ENCODE measurements at regions not wholly inside any gene's neighbourhood (a gene's known extent, or its start where the extent isn't known, plus 50 kb on each side); places are given as distances from the start of the nearest gene placed in this dataset.

DNA sequence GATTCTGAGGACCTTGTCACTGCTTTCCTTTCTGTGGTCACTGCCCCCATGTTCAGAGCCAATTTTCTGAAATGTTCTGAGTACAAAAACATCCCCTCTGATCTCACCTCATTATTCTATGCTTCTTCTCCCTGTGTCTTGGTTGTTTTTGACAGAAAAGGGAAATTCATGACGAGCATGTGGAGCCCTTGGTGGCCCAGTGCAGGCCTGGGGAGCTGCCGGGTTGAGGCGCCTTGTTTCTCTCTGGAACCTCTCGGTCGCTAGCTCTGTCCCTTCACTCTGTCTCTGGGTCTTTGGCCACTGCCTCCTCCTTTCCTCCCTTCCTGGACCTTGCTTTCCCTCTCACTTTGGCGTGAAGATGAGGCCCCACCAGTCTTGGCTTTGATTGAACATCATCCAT is 63.0 kb upstream of the THY1 start:
- H3K4me3 ChIP-seq (ENCODE audit: low read length) = no peak overlapping the region
- no peak for DNase-seq (ENCODE audit: low read depth)
- TF ChIP-seq, protein P1, sequence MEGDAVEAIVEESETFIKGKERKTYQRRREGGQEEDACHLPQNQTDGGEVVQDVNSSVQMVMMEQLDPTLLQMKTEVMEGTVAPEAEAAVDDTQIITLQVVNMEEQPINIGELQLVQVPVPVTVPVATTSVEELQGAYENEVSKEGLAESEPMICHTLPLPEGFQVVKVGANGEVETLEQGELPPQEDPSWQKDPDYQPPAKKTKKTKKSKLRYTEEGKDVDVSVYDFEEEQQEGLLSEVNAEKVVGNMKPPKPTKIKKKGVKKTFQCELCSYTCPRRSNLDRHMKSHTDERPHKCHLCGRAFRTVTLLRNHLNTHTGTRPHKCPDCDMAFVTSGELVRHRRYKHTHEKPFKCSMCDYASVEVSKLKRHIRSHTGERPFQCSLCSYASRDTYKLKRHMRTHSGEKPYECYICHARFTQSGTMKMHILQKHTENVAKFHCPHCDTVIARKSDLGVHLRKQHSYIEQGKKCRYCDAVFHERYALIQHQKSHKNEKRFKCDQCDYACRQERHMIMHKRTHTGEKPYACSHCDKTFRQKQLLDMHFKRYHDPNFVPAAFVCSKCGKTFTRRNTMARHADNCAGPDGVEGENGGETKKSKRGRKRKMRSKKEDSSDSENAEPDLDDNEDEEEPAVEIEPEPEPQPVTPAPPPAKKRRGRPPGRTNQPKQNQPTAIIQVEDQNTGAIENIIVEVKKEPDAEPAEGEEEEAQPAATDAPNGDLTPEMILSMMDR (IDR thresholded peaks at IDR 0.05; ENCODE audit: insufficient read depth, low read depth, low read length, missing control alignments) = no peak

DNA sequence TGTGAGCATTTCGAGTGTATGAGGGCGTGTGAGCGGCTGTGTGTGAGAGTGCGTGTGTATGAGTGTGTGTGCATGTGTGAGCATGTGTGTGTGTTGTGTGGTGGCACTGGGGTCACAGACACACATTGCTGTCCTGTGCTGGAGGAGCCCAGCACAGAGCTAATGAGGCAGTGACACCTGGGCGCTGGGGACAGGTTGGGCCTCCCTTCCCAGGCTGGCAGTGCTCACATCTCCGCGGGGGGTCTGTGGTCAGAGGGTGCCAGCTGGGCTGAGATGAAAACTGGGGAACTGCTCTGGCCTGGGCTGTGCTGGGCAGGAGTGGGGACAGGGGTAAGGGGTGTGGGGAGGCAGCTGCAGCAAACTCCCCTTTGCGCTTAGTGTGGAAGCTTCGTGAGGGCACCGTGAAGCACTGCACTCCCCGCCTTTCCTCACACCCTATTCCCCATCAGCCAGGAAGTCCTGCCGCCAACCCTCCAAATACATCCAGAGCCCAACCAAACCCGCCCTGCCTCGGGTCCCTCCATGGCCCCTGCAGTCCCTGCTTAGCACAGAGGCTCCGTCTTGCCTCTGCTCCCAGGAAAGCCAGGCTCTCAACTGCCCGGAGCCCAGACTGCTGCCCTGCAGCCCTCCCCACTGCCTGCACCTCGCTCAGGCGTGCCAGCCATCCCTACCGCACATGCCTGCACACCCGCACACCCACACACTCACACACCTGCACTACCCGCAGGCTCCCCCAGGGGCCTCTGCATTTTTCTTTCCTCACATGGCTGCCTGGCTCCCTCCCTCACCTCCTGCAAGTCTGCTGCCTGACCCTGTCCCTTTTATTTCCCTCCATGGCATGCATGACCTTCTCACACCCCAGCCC is 62.0 kb upstream of the THY1 start:
- DNase-seq (ENCODE audit: low read depth) = peak; percentile 16
- TF ChIP-seq, protein P1 (IDR thresholded peaks at IDR 0.05; ENCODE audit: insufficient read depth, low read depth, low read length, missing control alignments) = peak; percentile 30
- no peak overlapping the region for H3K4me3 ChIP-seq (ENCODE audit: low read length)

DNA sequence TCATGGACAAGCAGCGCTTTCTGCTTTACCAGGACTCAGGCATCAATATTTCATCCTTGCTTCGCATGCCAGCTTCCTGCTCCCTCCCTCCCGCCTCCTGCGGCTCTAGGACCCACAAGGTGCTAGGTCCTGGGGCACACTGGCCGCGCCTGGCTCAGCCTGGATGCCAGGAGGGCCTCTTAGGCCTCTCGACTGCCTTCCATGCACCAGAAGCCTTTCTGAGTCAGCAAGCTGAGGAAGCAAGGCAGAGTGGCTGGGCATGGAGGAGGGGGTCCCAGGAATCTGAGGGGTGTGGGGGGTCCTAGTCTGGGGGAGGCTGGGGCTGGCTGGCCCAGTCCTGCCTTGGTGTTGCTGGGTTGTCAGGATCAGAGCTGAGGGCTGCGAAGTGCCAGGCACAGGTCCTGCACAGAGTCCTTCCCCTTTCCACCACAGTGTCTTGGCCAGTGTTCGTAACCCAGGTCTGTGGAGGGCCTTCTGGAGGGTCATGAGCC is 61.0 kb upstream of the THY1 start:
- DNase-seq (ENCODE audit: low read depth) = no peak
- TF ChIP-seq, protein P1 (IDR thresholded peaks at IDR 0.05; ENCODE audit: insufficient read depth, low read depth, low read length, missing control alignments) = no peak
- no peak overlapping the region for H3K4me3 ChIP-seq (ENCODE audit: low read length)

DNA sequence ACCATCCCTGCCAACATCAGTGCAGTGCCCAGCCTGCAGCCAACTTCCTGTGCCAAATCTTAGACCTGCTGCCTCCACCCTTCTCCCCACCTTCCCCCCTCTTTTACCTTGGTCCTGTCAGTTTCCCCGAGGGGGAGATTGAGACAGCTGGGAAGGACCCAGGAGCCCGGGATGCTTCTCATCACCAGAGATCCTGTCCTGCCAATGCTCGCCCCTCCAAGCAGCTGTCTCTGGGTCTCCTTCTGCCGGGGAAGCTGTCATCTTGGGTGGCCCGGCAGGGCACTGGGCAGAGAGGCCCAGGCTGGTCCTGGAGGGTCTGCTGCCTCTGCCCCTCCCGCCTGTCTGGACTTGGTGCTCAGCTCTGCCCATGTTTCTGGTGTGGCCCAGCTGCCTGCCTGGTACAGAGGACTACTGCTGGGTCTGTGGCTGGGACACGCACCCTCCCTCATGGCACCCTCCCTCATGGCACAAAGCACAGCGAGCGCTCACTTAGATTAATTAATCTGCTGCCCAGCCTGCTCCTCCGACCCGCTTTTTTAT is 60.4 kb upstream of the THY1 start:
- TF ChIP-seq, protein P1 (IDR thresholded peaks at IDR 0.05; ENCODE audit: insufficient read depth, low read depth, low read length, missing control alignments) = no peak
- H3K4me3 ChIP-seq (ENCODE audit: low read length) = no peak overlapping the region
- DNase-seq (ENCODE audit: low read depth) = no peak

DNA sequence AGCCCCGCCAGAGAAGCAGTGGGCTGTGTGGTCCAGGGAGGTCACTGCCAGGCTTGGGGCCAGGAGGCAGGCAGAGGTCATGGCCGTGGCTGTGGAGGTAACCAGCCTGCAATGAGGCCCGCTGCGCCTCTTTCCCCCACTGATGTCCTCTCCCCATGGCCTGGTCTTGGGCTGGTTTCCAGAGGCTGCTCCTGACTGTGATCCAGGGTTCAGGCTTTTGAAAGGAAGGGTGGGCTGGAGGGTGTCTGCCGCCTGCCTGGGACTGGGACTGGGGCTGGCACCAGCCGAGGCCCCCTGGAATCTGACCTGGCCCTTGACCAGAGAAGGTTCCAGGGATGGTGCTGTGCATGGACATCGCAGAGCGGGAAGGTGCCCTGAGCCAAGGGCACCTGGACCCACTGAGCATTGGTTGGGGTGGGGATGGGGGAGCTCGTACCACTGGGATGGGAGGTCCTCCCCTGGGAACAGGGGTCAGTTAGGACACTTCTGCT is 59.6 kb upstream of the THY1 start:
- DNase-seq (ENCODE audit: low read depth) = no peak
- TF ChIP-seq, protein P1 (IDR thresholded peaks at IDR 0.05; ENCODE audit: insufficient read depth, low read depth, low read length, missing control alignments) = no peak
- H3K4me3 ChIP-seq (ENCODE audit: low read length) = no peak overlapping the region

DNA sequence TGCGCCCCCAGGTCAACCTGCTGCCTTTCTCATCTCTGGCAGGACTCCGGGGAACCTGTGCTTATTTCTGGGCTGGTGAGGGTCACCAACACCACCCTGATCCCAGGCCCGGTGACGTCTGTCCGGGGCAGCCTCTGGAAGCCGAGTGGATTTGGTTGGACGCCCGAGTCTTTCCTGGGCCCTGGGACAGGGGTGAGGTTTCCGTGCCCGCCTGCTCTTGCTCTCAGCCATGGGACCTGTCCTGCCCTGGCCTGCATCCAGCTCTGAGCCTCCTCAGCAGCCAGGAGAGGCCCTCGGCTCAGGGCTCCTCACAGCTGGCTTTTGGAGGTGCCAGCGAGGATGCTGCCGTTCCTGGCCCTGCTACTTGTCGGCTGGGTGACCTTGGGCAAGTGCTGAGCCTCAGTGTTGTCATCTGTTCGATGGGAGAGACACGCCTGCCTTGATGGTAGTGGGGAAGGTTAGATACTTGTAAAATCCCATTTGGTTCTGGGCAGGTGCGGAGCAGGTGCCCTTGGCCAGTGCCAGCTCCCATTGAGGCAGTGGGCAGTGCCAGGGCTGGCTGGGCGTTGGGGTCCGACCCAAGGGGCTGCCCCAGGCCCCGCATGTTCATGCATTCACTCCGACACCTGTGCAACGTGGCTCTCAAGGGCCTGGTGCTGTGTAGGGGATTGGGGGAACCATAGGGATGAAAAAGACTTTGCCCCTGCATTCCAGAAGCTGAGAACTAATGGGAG is 58.9 kb upstream of the THY1 start:
- no peak for DNase-seq (ENCODE audit: low read depth)
- TF ChIP-seq, protein P1 (IDR thresholded peaks at IDR 0.05; ENCODE audit: insufficient read depth, low read depth, low read length, missing control alignments) = no peak
- H3K4me3 ChIP-seq (ENCODE audit: low read length) = no peak overlapping the region
